Neutrophil (primary cell): ENCODE measurements at regions not wholly inside any gene's neighbourhood (a gene's known extent, or its start where the extent isn't known, plus 50 kb on each side); places are given as distances from the start of the nearest gene placed in this dataset.

Experiments used
- H3K27ac ChIP-seq: fragments of 200-600 bp; sonication (generic); 2 replicates; pipeline ENCODE4 v1.5.1; 2016; ENCODE audit warnings: mild to moderate bottlenecking, moderate library complexity
- H3K27me3 ChIP-seq: fragments of 200-600 bp; sonication (generic); 2 replicates; pipeline ENCODE4 v1.6.0; 2016; ENCODE audit warnings: mild to moderate bottlenecking
- H3K36me3 ChIP-seq: fragments of 200-600 bp; sonication (generic); 2 replicates; pipeline ENCODE4 v1.5.1; 2017
- H3K4me1 ChIP-seq, 2 experiments: fragments of 200-600 bp in 1 of 2; sonication (generic) in 1 of 2; 1 replicate in 1 of 2; 2 replicates in 1 of 2; pipeline versions ENCODE4 v1.5.1 to v1.6.1; 2013 to 2016; ENCODE audit warnings: low read depth in 1 of 2, low read length in 1 of 2, mild to moderate bottlenecking in 1 of 2, moderate library complexity in 1 of 2; ENCODE audit not compliant: control insufficient read depth in 1 of 2, insufficient read depth in 1 of 2
- H3K4me3 ChIP-seq, 2 experiments: fragments of 200-600 bp in 1 of 2; sonication (generic) in 1 of 2; 1 replicate in 1 of 2; 2 replicates in 1 of 2; pipeline ENCODE4 v1.5.1; 2013 to 2016; ENCODE audit warnings: low read depth in 1 of 2, low read length in 1 of 2, mild to moderate bottlenecking in 1 of 2, moderate library complexity in 1 of 2
- H3K9me3 ChIP-seq: fragments of 200-600 bp; sonication (generic); 2 replicates; pipeline ENCODE4 v1.5.1; 2016
- CTCF ChIP-seq: fragments of 200-600 bp; sonication (generic); IDR thresholded peaks from 2 replicates; pipeline ENCODE4 v1.5.1; 2016; ENCODE audit warnings: antibody characterized with exemption

GRCh38 chr3:28188686-28189085 lies 52.7 kb upstream of the CMC1 start:
- Histone ChIP-seq H3K9me3 (no peaks in the 10 kb centered on the region), H3K27me3 (no peaks in the 10 kb centered on the region), H3K4me3 (no peak overlapping the region), H3K36me3 (no peaks in the 10 kb centered on the region), H3K27ac (no peak overlapping the region), H3K4me1 (no peaks in the 10 kb centered on the region)
- TF ChIP-seq CTCF: no peak

- Histone ChIP-seq H3K4me1 (no peaks in the 10 kb centered on the region), H3K9me3 (no peaks in the 10 kb centered on the region), H3K27me3 (no peaks in the 10 kb centered on the region), H3K4me3 (no peak overlapping the region), H3K27ac (no peak overlapping the region), H3K36me3 (no peaks in the 10 kb centered on the region)
- no peak for TF ChIP-seq CTCF
Observed at GRCh38 chr3:28191363-28191762, 50.1 kb upstream of the CMC1 start.
